ENCODE measurements at regions not wholly inside any gene's neighbourhood (a gene's known extent, or its start where the extent isn't known, plus 50 kb on each side); places are given as distances from the start of the nearest gene placed in this dataset.

GRCh38 chr5:54363669-54364068, 53.3 kb upstream of the ARL15 start:
- DNase-seq: no peak

GRCh38 chr5:54362992-54363625, 52.7 kb upstream of the ARL15 start:
- no peak for DNase-seq

GRCh38 chr5:54362434-54362833, 52.1 kb upstream of the ARL15 start:
- no peak for DNase-seq

- DNase-seq: peak in 1 of 2 experiments; percentile 37
These were observed 51.5 kb upstream of the ARL15 start for GRCh38 chr5:54361691-54362411.

- no peak for DNase-seq
These were observed 50.7 kb upstream of the ARL15 start for GRCh38 chr5:54360925-54361662.

Data from NCI-H446 (cell line).